CD14-positive monocyte (primary cell): ENCODE measurements at regions not wholly inside any gene's neighbourhood (a gene's known extent, or its start where the extent isn't known, plus 50 kb on each side); places are given as distances from the start of the nearest gene placed in this dataset.

Experiments
- DNase-seq, 3 donors: peaks; one replicate each; pipeline ENCODE4 v3.0.0-alpha.2; 2011 to 2022
- H2AFZ ChIP-seq: 2 replicates; pipeline ENCODE4 v1.6.0; 2012; ENCODE audit warnings: mild to moderate bottlenecking, low read depth, low read length, inconsistent platforms; ENCODE audit not compliant: insufficient read depth, poor library complexity, severe bottlenecking
- H3K27ac ChIP-seq, 2 donors: 1 replicate in 1 of 2; 2 replicates in 1 of 2; pipeline ENCODE4 v1.5.1; 2012 to 2013; ENCODE audit warnings: low read length in 2 of 2, control low read depth in 1 of 2, inconsistent platforms in 1 of 2, low read depth in 1 of 2, mild to moderate bottlenecking in 1 of 2
- H3K27me3 ChIP-seq, 2 donors: one replicate each; pipeline versions ENCODE4 v1.6.0 to v1.6.1; 2011 to 2013; ENCODE audit warnings: low read length in 2 of 2; ENCODE audit not compliant: control insufficient read depth in 2 of 2, insufficient read depth in 2 of 2
- H3K36me3 ChIP-seq, 2 donors: replicated peaks in 1 of 2; 1 replicate in 1 of 2; 2 replicates in 1 of 2; pipeline versions ENCODE4 v1.5.1 to v1.6.1; 2012 to 2013; ENCODE audit warnings: low read length in 2 of 2, control low read depth in 1 of 2, inconsistent platforms in 1 of 2, mild to moderate bottlenecking in 1 of 2; ENCODE audit not compliant: insufficient read depth in 2 of 2, control insufficient read depth in 1 of 2
- H3K4me1 ChIP-seq, 2 donors: 1 replicate in 1 of 2; 2 replicates in 1 of 2; pipeline versions ENCODE4 v1.5.1 to v1.6.1; 2012 to 2013; ENCODE audit warnings: low read length in 2 of 2, control low read depth in 1 of 2, inconsistent platforms in 1 of 2, mild to moderate bottlenecking in 1 of 2, moderate library complexity in 1 of 2; ENCODE audit not compliant: insufficient read depth in 2 of 2, control insufficient read depth in 1 of 2
- H3K4me2 ChIP-seq: replicated peaks from 2 replicates; pipeline ENCODE3; 2012; ENCODE audit warnings: low read length, moderate library complexity, mild to moderate bottlenecking; ENCODE audit not compliant: poor library complexity, severe bottlenecking; ENCODE audit errors: extremely low read depth
- H3K4me3 ChIP-seq, 3 experiments: fragments of 200-600 bp in 1 of 3; sonication (generic) in 1 of 3; replicated peaks in 1 of 3; 1 replicate in 2 of 3; 2 replicates in 1 of 3; pipeline ENCODE4 v1.5.1; 2011 to 2013; ENCODE audit warnings: low read length in 3 of 3, mild to moderate bottlenecking in 3 of 3, control low read depth in 2 of 3, low read depth in 2 of 3, inconsistent platforms in 1 of 3, moderate library complexity in 1 of 3
- H3K79me2 ChIP-seq: 2 replicates; pipeline ENCODE4 v1.6.0; 2012; ENCODE audit warnings: mild to moderate bottlenecking, control low read depth, inconsistent platforms, low read length, moderate library complexity; ENCODE audit not compliant: insufficient read depth
- H3K9ac ChIP-seq: 2 replicates; pipeline ENCODE4 v1.6.0; 2017; ENCODE audit warnings: low read length, mild to moderate bottlenecking; ENCODE audit not compliant: insufficient read depth, poor library complexity, severe bottlenecking
- H3K9me3 ChIP-seq, 2 donors: replicated peaks in 1 of 2; 1 replicate in 1 of 2; 2 replicates in 1 of 2; pipeline versions ENCODE4 v1.5.1 to v1.6.1; 2012 to 2013; ENCODE audit warnings: low read length in 2 of 2, control low read depth in 1 of 2; ENCODE audit not compliant: control insufficient read depth in 1 of 2, insufficient read depth in 1 of 2
- H4K20me1 ChIP-seq: 2 replicates; pipeline ENCODE4 v1.6.0; 2012; ENCODE audit warnings: mild to moderate bottlenecking, low read length, control low read depth, moderate library complexity; ENCODE audit not compliant: insufficient read depth
- H3K27ac Mint-ChIP-seq, 7 donors: one replicate each; pipeline ENCODE4 v1.8.0; 2020; ENCODE audit warnings: mild to moderate bottlenecking in 7 of 7, mixed read lengths in 7 of 7, moderate library complexity in 6 of 7, inconsistent platforms in 2 of 7
- H3K27me3 Mint-ChIP-seq, 3 donors: one replicate each; pipeline ENCODE4 v1.8.0; 2021 to 2022; ENCODE audit warnings: low read depth in 3 of 3, mild to moderate bottlenecking in 3 of 3, mixed read lengths in 3 of 3, moderate library complexity in 3 of 3, inconsistent platforms in 1 of 3
- H3K36me3 Mint-ChIP-seq, 2 donors: one replicate each; pipeline ENCODE4 v1.8.0; 2020; ENCODE audit warnings: mixed read lengths in 2 of 2, inconsistent platforms in 1 of 2, mild to moderate bottlenecking in 1 of 2
- H3K4me1 Mint-ChIP-seq: one replicate; pipeline ENCODE4 v1.8.0; 2020; ENCODE audit warnings: mild to moderate bottlenecking, mixed read lengths
- H3K4me3 Mint-ChIP-seq, 2 donors: one replicate each; pipeline ENCODE4 v1.8.0; 2020; ENCODE audit warnings: mild to moderate bottlenecking in 2 of 2, mixed read lengths in 2 of 2, moderate library complexity in 1 of 2
- H3K9me3 Mint-ChIP-seq, 7 donors: one replicate each; pipeline ENCODE4 v1.8.0; 2020 to 2022; ENCODE audit warnings: mixed read lengths in 7 of 7, mild to moderate bottlenecking in 6 of 7, moderate library complexity in 6 of 7, inconsistent platforms in 2 of 7
- WGBS: methylation state at CpG from one replicate; pipeline ENCODE4 v1.1.5; 2013; ENCODE audit warnings: missing lambda C conversion rate; ENCODE audit not compliant: insufficient coverage; 5-methylcytosine and 5-hydroxymethylcytosine counted together
- intact Hi-C, 2 donors: fragments of 100-400 bp; cut with micrococcal nuclease; formaldehyde crosslinking; loops; one replicate each; pipeline versions ENCODE4 v1.15.0 to v1.15.1; 2023
- TF ChIP-seq, protein P1 (sequence below): fragments of 200-600 bp; IDR thresholded peaks from one replicate; pipeline ENCODE4 v1.8.0; 2022; ENCODE audit warnings: antibody characterized with exemption, mild to moderate bottlenecking

DNA sequence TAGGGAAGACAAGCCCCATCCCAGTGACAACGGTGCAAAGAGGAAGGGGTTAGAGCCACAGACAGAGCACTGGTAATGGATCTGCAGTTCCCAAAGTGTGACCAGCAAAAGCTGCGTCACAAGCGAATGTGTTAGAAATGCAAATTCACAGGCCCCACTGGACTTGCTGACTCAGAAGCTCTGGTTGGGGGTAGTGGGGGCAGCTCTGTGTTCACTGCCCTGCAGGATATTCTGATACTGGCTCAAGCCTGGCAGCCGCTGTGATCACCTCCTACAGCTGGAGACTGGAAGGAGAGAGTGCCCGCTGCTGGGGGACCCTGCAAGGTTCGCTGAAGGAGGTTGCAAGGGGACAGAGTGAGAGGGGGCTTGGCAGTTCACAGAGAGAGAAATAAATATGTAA is 179.7 kb upstream of the CDH4 start:
- Histone ChIP-seq H4K20me1 (no peaks in the 10 kb centered on the region), H3K4me1 (no peaks in the 10 kb centered on the region), H3K4me2 (no peak overlapping the region), H3K27ac (no peak overlapping the region), H3K9me3 (peaks cover 0 to 26% of the 10 kb centered on the region in 2 donors), H3K27me3 (no peaks in the 10 kb centered on the region), H3K4me3 (no peak overlapping the region), H3K79me2 (no peaks in the 10 kb centered on the region), H2AFZ (no peak overlapping the region), H3K9ac (no peak overlapping the region), H3K36me3 (no peaks in the 10 kb centered on the region)
- H3K4me3 Mint-ChIP-seq = no peak overlapping the region
- 54% methylated on average over 3 of the region's 6 CpGs for WGBS
- no peaks in the 10 kb centered on the region for H3K4me1 Mint-ChIP-seq
- no peak for DNase-seq
- H3K36me3 Mint-ChIP-seq = no peaks in the 10 kb centered on the region
- intact Hi-C loops = no loop called here
- H3K27ac Mint-ChIP-seq = no peak overlapping the region
- peaks cover 0 to 25% (median 11%) of the 10 kb centered on the region in 7 donors for H3K9me3 Mint-ChIP-seq
- TF ChIP-seq, protein P1, sequence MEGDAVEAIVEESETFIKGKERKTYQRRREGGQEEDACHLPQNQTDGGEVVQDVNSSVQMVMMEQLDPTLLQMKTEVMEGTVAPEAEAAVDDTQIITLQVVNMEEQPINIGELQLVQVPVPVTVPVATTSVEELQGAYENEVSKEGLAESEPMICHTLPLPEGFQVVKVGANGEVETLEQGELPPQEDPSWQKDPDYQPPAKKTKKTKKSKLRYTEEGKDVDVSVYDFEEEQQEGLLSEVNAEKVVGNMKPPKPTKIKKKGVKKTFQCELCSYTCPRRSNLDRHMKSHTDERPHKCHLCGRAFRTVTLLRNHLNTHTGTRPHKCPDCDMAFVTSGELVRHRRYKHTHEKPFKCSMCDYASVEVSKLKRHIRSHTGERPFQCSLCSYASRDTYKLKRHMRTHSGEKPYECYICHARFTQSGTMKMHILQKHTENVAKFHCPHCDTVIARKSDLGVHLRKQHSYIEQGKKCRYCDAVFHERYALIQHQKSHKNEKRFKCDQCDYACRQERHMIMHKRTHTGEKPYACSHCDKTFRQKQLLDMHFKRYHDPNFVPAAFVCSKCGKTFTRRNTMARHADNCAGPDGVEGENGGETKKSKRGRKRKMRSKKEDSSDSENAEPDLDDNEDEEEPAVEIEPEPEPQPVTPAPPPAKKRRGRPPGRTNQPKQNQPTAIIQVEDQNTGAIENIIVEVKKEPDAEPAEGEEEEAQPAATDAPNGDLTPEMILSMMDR = no peak
- peaks cover 0 to 7% (median 4%) of the 10 kb centered on the region in 3 donors for H3K27me3 Mint-ChIP-seq

DNA sequence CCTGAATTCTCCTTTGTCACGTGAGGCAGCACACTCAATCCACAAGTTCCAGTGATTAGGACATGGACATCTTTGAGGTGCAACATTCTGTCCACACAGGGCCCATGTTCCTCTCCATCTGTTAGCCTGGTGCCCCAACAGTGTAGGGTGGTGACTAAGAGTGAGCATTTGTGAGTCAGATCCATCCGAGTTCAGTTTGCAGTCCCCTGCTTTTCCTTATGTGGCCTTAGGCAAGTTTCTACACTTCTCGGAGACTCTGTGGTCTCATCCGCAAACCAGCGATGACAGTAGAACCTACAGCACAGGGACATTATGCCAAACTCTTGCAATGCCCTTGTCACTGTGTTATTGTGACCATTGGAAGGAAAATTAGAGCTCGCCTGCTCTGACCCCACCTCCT is 178.7 kb upstream of the CDH4 start:
- TF ChIP-seq, protein P1 = no peak
- Histone ChIP-seq H3K4me3 (no peak overlapping the region), H3K9me3 (peaks cover 0 to 27% of the 10 kb centered on the region in 2 donors), H3K27ac (no peak overlapping the region), H3K4me1 (no peaks in the 10 kb centered on the region), H3K9ac (no peak overlapping the region), H3K4me2 (no peak overlapping the region), H4K20me1 (no peaks in the 10 kb centered on the region), H3K27me3 (no peaks in the 10 kb centered on the region), H3K79me2 (no peaks in the 10 kb centered on the region), H3K36me3 (no peaks in the 10 kb centered on the region), H2AFZ (no peak overlapping the region)
- Mint-ChIP-seq H3K4me3 (peak overlapping the region in 1 of 2 donors; percentile 10), H3K36me3 (no peaks in the 10 kb centered on the region), H3K4me1 (no peaks in the 10 kb centered on the region), H3K27ac (no peak overlapping the region), H3K9me3 (peaks cover 0 to 25% (median 9%) of the 10 kb centered on the region in 7 donors), H3K27me3 (peaks cover 0 to 7% (median 4%) of the 10 kb centered on the region in 3 donors)
- no peak for DNase-seq
- intact Hi-C loops = no loop called here
- WGBS = no CpG with 5 or more reads among the region's 6 CpGs
